Right renal pelvis (tissue), 4 donors: ENCODE measurements at regions not wholly inside any gene's neighbourhood (a gene's known extent, or its start where the extent isn't known, plus 50 kb on each side); places are given as distances from the start of the nearest gene placed in this dataset.
A peak's percentile ranks its signal among the peaks of the same experiment; 100 is the strongest.
"Not testable (repeated sequence)": the region's sequence is repeated elsewhere in the genome, so short reads cannot be mapped to it uniquely, and the experiment has no call there.

Experiments
- DNase-seq, 4 donors: peaks; one replicate each; pipeline ENCODE4 v3.0.0-alpha.2; 2013; ENCODE audit warnings: low read depth in 4 of 4, low spot score in 3 of 4, missing footprints in 1 of 4

GRCh38 chr7:104264285-104264684, 56.5 kb upstream of the ORC5 start:
- DNase-seq: no peak

GRCh38 chr7:104267701-104268368, 60.0 kb upstream of the ORC5 start:
- DNase-seq: no peak

- DNase-seq: no peak
Measured at GRCh38 chr7:104271948-104272347, 56.5 kb upstream of the LHFPL3 start.

GRCh38 chr7:104272767-104273384, 55.5 kb upstream of the LHFPL3 start:
- DNase-seq: peak in 2 of 4 donors; percentile 4 to 7

GRCh38 chr7:104275900-104276299, 52.5 kb upstream of the LHFPL3 start:
- no peak for DNase-seq

GRCh38 chr7:104276730-104277129, 51.7 kb upstream of the LHFPL3 start:
- not testable (repeated sequence) for DNase-seq
